ENCODE measurements at regions not wholly inside any gene's neighbourhood (a gene's known extent, or its start where the extent isn't known, plus 50 kb on each side); places are given as distances from the start of the nearest gene placed in this dataset.

DNA sequence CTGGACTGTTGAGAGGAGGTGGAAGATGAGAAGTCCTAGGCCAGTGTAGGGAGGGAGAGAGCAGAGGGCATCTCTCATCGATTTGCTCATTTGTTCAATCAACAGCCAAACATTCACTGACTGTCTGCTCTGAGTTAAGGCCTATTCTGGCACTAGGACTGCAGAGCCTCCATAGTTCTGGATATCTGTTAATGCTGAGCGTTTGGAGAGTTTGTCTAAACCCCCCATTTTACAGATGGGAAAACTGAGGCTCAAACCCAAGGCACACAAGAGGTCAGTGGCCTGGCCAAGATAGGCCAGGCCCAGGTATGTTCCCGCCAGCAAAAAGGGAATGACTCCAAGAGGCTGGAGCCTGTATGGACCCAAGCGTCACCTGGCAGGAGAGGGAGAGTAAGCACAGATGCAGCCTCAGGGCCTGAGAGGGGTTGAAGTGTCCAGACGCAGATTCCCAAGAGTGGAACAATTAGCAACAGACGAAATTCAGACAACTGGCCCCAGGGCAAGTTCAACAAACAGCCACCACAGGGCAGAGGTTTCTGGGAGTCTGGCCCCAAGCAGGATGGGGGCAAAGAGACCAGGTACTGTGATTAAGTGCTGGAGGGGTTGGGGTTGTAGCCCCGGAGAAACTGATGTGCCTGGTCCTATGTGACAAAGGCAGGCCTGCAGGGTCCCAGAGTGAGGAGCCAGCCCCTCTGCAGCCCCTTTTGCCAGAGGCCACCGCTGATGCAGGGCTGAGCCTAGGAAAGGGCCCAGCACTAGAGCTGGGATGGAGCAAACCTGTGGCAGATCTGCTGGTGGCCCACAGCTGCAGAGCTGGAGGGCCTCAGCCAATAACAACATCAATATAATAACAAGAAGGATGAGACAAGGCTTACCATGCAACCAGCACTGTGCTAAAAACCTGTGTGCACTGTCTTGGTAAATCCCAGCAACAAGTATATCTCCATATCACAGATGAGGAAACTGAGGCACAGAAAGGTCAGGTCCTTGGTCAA, 245.1 kb upstream of the TLE3 start:
- Histone ChIP-seq H3K36me3 (ENCODE audit: control insufficient read depth in 2 of 2, insufficient read depth in 2 of 2, low read length in 2 of 2) (no peaks in the 10 kb centered on the region), H3K27ac (ENCODE audit: low read depth in 2 of 2, low read length in 2 of 2) (no peak overlapping the region), H3K9me3 (ENCODE audit: control insufficient read depth in 2 of 2, low read length in 2 of 2) (no peaks in the 10 kb centered on the region), H3K4me1 (ENCODE audit: control insufficient read depth in 2 of 2, insufficient read depth in 2 of 2, low read length in 2 of 2) (no peaks in the 10 kb centered on the region), H3K9ac (ENCODE audit: low read depth in 1 of 2, low read length in 2 of 2) (no peak overlapping the region), H3K4me3 (ENCODE audit: low read length in 2 of 2) (no peak overlapping the region), H3K27me3 (ENCODE audit: control insufficient read depth in 2 of 2, insufficient read depth in 2 of 2, low read length in 2 of 2) (no peaks in the 10 kb centered on the region)

DNA sequence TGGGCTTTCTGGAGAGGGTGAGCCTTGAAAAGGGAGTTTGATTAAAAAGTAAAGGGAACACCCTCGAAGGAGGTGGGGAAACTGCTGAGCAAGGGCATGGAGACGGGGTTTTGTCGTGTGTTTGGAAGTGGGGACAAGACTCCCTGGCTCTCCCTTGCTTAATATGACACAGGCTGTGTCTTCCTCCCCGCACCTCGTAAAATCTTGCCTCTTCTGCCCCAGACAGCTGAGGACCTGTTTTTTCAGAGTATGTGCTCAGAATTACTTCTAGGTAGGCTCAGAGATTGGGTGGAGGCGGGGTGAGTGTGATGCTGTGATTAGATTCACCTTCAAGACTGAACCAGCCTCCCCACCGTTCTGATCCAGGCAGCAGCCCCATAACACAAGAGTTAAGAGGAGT, 244.4 kb upstream of the TLE3 start:
- H3K9me3 ChIP-seq (ENCODE audit: control insufficient read depth in 2 of 2, low read length in 2 of 2): no peaks in the 10 kb centered on the region
- no peaks in the 10 kb centered on the region for H3K27me3 ChIP-seq (ENCODE audit: control insufficient read depth in 2 of 2, insufficient read depth in 2 of 2, low read length in 2 of 2)
- no peaks in the 10 kb centered on the region for H3K4me1 ChIP-seq (ENCODE audit: control insufficient read depth in 2 of 2, insufficient read depth in 2 of 2, low read length in 2 of 2)
- H3K36me3 ChIP-seq (ENCODE audit: control insufficient read depth in 2 of 2, insufficient read depth in 2 of 2, low read length in 2 of 2): no peaks in the 10 kb centered on the region
- no peak overlapping the region for H3K4me3 ChIP-seq (ENCODE audit: low read length in 2 of 2)
- H3K9ac ChIP-seq (ENCODE audit: low read depth in 1 of 2, low read length in 2 of 2): no peak overlapping the region
- H3K27ac ChIP-seq (ENCODE audit: low read depth in 2 of 2, low read length in 2 of 2): no peak overlapping the region

DNA sequence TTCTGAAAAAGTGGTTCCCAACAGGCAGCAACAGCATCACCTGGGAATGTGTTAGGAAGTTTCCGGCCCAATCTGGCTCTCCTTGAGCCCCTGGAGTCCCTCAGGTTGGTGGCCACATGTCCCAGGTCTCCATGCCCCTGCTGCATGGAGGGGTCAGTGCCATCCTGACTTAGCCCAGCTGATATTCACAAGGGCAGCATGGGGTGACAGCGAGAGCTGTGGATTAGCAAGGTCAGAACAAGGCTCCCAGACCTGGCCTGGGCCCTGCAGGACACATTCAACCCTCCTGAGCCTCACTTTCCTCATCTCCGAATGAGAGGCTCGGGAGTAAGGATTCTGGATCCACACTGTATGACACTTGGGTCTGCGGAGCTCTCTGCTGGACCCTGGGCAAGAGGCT, 243.8 kb upstream of the TLE3 start:
- Histone ChIP-seq H3K9ac (ENCODE audit: low read depth in 1 of 2, low read length in 2 of 2) (no peak overlapping the region), H3K36me3 (ENCODE audit: control insufficient read depth in 2 of 2, insufficient read depth in 2 of 2, low read length in 2 of 2) (no peaks in the 10 kb centered on the region), H3K27me3 (ENCODE audit: control insufficient read depth in 2 of 2, insufficient read depth in 2 of 2, low read length in 2 of 2) (no peaks in the 10 kb centered on the region), H3K9me3 (ENCODE audit: control insufficient read depth in 2 of 2, low read length in 2 of 2) (no peaks in the 10 kb centered on the region), H3K4me3 (ENCODE audit: low read length in 2 of 2) (no peak overlapping the region), H3K27ac (ENCODE audit: low read depth in 2 of 2, low read length in 2 of 2) (no peak overlapping the region), H3K4me1 (ENCODE audit: control insufficient read depth in 2 of 2, insufficient read depth in 2 of 2, low read length in 2 of 2) (no peaks in the 10 kb centered on the region)

DNA sequence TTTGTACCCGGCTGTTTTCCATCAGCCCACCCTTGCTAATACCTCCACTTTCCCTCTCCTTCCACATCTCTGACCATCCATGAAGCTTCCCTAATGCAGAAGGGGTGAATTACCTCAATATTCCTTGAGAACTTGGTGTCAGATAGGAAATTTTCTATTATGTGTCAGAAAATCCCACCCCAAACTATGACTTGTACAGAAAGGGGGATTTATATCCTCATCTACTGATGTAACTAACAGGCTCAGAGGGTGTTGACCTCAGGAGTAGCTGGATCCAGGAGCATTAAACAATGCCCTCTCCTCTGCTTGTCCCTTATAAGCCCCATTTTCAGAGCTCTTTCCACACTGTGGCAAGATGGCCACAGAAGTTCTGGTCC, 242.8 kb upstream of the TLE3 start:
- Histone ChIP-seq H3K4me3 (ENCODE audit: low read length in 2 of 2) (no peak overlapping the region), H3K9me3 (ENCODE audit: control insufficient read depth in 2 of 2, low read length in 2 of 2) (no peaks in the 10 kb centered on the region), H3K9ac (ENCODE audit: low read depth in 1 of 2, low read length in 2 of 2) (no peak overlapping the region), H3K4me1 (ENCODE audit: control insufficient read depth in 2 of 2, insufficient read depth in 2 of 2, low read length in 2 of 2) (no peaks in the 10 kb centered on the region), H3K36me3 (ENCODE audit: control insufficient read depth in 2 of 2, insufficient read depth in 2 of 2, low read length in 2 of 2) (no peaks in the 10 kb centered on the region), H3K27ac (ENCODE audit: low read depth in 2 of 2, low read length in 2 of 2) (no peak overlapping the region), H3K27me3 (ENCODE audit: control insufficient read depth in 2 of 2, insufficient read depth in 2 of 2, low read length in 2 of 2) (no peaks in the 10 kb centered on the region)

DNA sequence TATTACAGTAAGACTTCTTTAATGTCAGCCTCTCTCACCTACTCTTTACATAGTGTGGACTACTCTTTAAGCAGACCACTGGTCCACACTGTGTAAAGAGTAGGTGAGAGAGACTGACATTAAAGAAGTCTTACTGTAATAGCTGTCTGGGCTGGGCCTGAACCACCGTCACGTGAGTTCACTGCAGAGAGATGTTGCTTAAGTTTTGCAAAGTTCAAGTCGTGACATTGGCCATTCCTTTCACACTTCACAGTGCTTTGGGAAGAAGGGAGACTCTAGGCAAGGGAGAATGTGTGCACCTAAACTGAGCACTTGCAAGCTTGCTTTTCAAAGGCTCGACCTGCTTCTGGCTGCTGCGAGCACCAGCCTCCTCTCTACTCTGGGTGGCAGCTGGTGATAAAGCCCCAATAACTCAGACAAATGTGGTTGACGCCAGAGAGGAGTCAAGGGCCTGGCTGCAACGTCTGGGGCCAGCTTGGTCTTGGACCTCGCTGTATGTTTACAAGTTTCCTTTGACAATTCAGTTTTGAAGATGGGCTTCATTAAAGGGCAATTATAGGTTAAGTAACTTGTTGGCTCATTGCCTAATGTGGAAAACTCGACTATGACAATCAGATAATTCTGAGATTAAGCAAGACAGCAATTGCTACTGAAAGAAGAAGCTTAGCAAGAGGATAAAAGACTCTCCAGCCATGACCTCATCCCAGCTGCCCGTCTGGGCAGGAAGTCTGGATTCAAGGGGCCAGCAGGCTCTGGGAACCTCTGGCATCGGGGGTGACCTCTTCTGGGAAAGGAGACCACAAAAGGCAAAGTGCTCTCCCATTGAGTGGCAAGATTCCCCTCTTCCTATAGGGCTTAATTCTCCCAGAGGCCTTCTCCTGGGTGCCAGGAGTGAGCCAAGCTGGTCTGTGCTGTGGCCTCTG, 242.1 kb upstream of the TLE3 start:
- Histone ChIP-seq H3K4me1 (ENCODE audit: control insufficient read depth in 2 of 2, insufficient read depth in 2 of 2, low read length in 2 of 2) (no peaks in the 10 kb centered on the region), H3K9ac (ENCODE audit: low read depth in 1 of 2, low read length in 2 of 2) (no peak overlapping the region), H3K4me3 (ENCODE audit: low read length in 2 of 2) (no peak overlapping the region), H3K27ac (ENCODE audit: low read depth in 2 of 2, low read length in 2 of 2) (no peak overlapping the region), H3K27me3 (ENCODE audit: control insufficient read depth in 2 of 2, insufficient read depth in 2 of 2, low read length in 2 of 2) (no peaks in the 10 kb centered on the region), H3K36me3 (ENCODE audit: control insufficient read depth in 2 of 2, insufficient read depth in 2 of 2, low read length in 2 of 2) (no peaks in the 10 kb centered on the region), H3K9me3 (ENCODE audit: control insufficient read depth in 2 of 2, low read length in 2 of 2) (peaks cover 0 to 2% of the 10 kb centered on the region in 2 donors)

DNA sequence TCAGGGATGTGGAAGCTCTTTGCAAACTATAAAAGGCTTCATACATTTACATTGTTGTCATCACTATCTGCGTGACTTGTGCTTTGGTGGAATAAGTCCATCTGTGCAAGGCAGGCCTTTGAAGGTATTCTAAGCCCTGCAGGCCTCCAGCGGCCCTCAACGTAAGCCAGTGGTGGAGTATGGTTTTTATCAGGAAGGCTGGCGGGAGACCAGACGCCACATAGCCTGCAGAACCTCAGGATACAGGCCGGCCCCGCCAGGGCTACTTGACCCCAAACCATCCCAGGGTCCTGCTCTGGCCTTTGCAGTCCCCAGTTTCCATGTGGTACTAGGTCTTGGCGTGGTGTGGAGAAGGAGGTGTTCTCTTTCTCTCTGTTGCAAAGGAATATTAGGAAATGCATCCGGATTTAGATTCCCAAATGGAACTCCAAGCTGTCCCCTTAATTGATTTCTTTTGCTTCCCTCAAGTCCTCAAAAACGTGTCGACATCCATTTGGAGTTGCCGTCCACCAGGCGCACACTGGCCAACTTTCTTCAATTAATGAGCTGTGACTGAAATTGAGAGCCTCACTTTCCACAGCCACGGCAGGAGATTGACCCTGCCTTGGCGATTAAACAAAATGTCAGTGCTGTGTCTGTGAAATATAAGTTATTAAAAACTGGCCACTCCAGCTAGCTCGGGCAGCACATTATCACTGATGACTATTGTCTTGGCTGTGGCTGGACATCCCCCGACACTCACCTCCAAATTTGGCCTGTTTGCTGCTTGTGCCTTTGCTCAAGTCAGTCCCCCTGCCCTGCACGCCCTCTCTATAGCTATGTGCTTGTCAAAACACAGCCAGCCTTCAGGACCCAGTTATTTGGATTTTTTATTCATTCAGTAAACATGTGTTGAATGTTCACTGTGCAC, 239.8 kb upstream of the TLE3 start:
- no peak overlapping the region for H3K4me3 ChIP-seq (ENCODE audit: low read length in 2 of 2)
- H3K9me3 ChIP-seq (ENCODE audit: control insufficient read depth in 2 of 2, low read length in 2 of 2): peaks cover 0 to 2% of the 10 kb centered on the region in 2 donors
- no peaks in the 10 kb centered on the region for H3K27me3 ChIP-seq (ENCODE audit: control insufficient read depth in 2 of 2, insufficient read depth in 2 of 2, low read length in 2 of 2)
- no peak overlapping the region for H3K9ac ChIP-seq (ENCODE audit: low read depth in 1 of 2, low read length in 2 of 2)
- no peaks in the 10 kb centered on the region for H3K4me1 ChIP-seq (ENCODE audit: control insufficient read depth in 2 of 2, insufficient read depth in 2 of 2, low read length in 2 of 2)
- no peaks in the 10 kb centered on the region for H3K36me3 ChIP-seq (ENCODE audit: control insufficient read depth in 2 of 2, insufficient read depth in 2 of 2, low read length in 2 of 2)
- no peak overlapping the region for H3K27ac ChIP-seq (ENCODE audit: low read depth in 2 of 2, low read length in 2 of 2)

DNA sequence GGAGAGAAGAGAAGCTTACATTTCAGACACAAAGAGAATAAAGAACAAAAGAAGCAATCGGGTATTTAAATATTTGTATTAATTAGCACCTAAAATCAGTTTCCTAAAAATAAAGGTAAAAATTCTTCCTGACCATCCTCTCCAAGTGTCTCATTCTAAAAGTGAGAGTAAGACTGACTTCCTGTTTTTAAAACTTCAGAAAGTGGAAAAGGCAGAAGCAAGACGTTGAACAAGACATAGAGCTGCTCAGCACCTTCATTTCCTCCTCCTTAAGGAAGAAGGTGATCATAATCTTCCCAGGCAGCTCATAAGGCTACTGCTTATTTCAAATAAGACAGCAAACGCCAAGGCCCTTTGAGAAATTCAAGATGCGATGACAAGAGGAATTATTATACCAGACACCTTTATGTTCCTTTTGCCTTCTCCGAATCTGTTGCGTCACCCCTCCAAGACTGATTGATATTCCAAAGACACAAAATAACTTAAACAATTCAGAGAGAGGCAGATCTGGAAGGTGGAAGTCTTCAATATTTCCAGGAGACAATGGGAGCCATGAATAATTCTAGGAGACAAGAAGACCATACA, 238.8 kb upstream of the TLE3 start:
- no peak overlapping the region for H3K9ac ChIP-seq (ENCODE audit: low read depth in 1 of 2, low read length in 2 of 2)
- peaks cover 0 to 2% of the 10 kb centered on the region in 2 donors for H3K9me3 ChIP-seq (ENCODE audit: control insufficient read depth in 2 of 2, low read length in 2 of 2)
- H3K27ac ChIP-seq (ENCODE audit: low read depth in 2 of 2, low read length in 2 of 2): no peak overlapping the region
- H3K4me1 ChIP-seq (ENCODE audit: control insufficient read depth in 2 of 2, insufficient read depth in 2 of 2, low read length in 2 of 2): no peaks in the 10 kb centered on the region
- H3K27me3 ChIP-seq (ENCODE audit: control insufficient read depth in 2 of 2, insufficient read depth in 2 of 2, low read length in 2 of 2): no peaks in the 10 kb centered on the region
- no peaks in the 10 kb centered on the region for H3K36me3 ChIP-seq (ENCODE audit: control insufficient read depth in 2 of 2, insufficient read depth in 2 of 2, low read length in 2 of 2)
- H3K4me3 ChIP-seq (ENCODE audit: low read length in 2 of 2): no peak overlapping the region

DNA sequence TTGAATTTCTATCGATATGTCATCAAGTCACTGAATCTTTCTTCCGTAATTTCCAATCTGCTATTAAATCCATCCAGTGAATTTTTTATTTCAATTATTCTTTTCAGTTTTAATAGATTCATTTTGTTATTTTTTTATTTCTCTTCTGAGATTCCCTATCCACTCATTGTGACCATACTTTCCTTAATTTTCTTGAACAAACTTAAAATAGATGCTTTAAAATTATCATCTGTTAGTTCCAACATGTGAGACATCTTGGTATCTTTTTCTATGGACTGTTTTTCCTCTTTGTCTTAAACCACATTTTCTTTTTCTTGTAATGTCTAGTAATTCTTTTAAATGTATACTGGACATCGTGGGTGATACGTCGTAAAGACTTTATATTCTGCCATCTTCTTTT, 236.6 kb upstream of the TLE3 start:
- Histone ChIP-seq H3K36me3 (ENCODE audit: control insufficient read depth in 2 of 2, insufficient read depth in 2 of 2, low read length in 2 of 2) (no peaks in the 10 kb centered on the region), H3K4me3 (ENCODE audit: low read length in 2 of 2) (no peak overlapping the region), H3K27ac (ENCODE audit: low read depth in 2 of 2, low read length in 2 of 2) (no peak overlapping the region), H3K9ac (ENCODE audit: low read depth in 1 of 2, low read length in 2 of 2) (no peak overlapping the region), H3K27me3 (ENCODE audit: control insufficient read depth in 2 of 2, insufficient read depth in 2 of 2, low read length in 2 of 2) (no peaks in the 10 kb centered on the region), H3K4me1 (ENCODE audit: control insufficient read depth in 2 of 2, insufficient read depth in 2 of 2, low read length in 2 of 2) (no peaks in the 10 kb centered on the region), H3K9me3 (ENCODE audit: control insufficient read depth in 2 of 2, low read length in 2 of 2) (peaks cover 0 to 2% of the 10 kb centered on the region in 2 donors)

DNA sequence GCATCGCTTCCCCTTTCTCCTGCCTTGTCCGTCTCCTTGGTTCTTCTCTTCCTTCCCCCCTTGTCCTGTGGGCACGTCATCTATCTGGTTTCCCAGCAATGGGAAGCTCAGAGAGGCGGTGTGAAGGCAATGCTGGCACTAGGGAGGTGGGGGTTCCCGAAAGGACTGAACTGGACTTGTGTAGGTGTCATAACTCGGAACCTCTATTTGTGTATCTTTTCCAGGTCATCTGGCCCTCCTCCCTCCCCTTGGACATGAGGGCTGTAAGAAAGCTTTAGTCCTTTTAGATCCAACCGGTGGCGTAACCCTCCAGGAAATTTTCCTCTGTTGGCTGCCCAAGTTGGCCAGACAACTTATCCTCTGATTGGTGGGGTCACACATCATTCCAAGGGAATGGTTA, 231.5 kb upstream of the TLE3 start:
- peaks cover 0 to 2% of the 10 kb centered on the region in 2 donors for H3K27me3 ChIP-seq (ENCODE audit: control insufficient read depth in 2 of 2, insufficient read depth in 2 of 2, low read length in 2 of 2)
- H3K9ac ChIP-seq (ENCODE audit: low read depth in 1 of 2, low read length in 2 of 2): no peak overlapping the region
- peaks cover 5 to 8% of the 10 kb centered on the region in 2 donors for H3K4me1 ChIP-seq (ENCODE audit: control insufficient read depth in 2 of 2, insufficient read depth in 2 of 2, low read length in 2 of 2)
- no peak overlapping the region for H3K27ac ChIP-seq (ENCODE audit: low read depth in 2 of 2, low read length in 2 of 2)
- no peak overlapping the region for H3K4me3 ChIP-seq (ENCODE audit: low read length in 2 of 2)
- no peaks in the 10 kb centered on the region for H3K9me3 ChIP-seq (ENCODE audit: control insufficient read depth in 2 of 2, low read length in 2 of 2)
- no peaks in the 10 kb centered on the region for H3K36me3 ChIP-seq (ENCODE audit: control insufficient read depth in 2 of 2, insufficient read depth in 2 of 2, low read length in 2 of 2)

Measured in mucosa of rectum (tissue), 2 donors.